HCT116 (cell line): ENCODE measurements at regions not wholly inside any gene's neighbourhood (a gene's known extent, or its start where the extent isn't known, plus 50 kb on each side); places are given as distances from the start of the nearest gene placed in this dataset.

Experiments used
- EZH2 ChIP-seq: fragments of 200-600 bp; sonication (generic); IDR thresholded peaks from 2 replicates; pipeline ENCODE4 v1.6.1; 2017; ENCODE audit warnings: antibody characterized with exemption, mixed run types
- EZH2phosphoT487 ChIP-seq: fragments of 200-600 bp; IDR thresholded peaks from 2 replicates; pipeline ENCODE4 v1.6.1; 2018; ENCODE audit warnings: antibody characterized with exemption, borderline replicate concordance
- JUND ChIP-seq: IDR thresholded peaks from 2 replicates; pipeline ENCODE4 v1.6.1; 2012
- POLR2A ChIP-seq: IDR thresholded peaks from 2 replicates; pipeline ENCODE4 v1.7.0; 2011; ENCODE audit warnings: borderline replicate concordance; ENCODE audit not compliant: insufficient read depth, insufficient read length; ENCODE audit errors: extremely low read depth
- SP1 ChIP-seq: IDR thresholded peaks from 2 replicates; pipeline ENCODE4 v1.6.1; 2012; ENCODE audit warnings: low read depth
- SRF ChIP-seq: IDR thresholded peaks from 2 replicates; pipeline ENCODE4 v1.6.1; 2012; ENCODE audit warnings: low read depth
- TF ChIP-seq, protein P1 (sequence below), 3 experiments: fragments of 200-600 bp in 1 of 3; sonication (generic) in 1 of 3; IDR thresholded peaks in 2 of 3; conservative IDR thresholded peaks in 1 of 3; 2 replicates each; pipeline ENCODE4 v1.5.1; 2012 to 2017; ENCODE audit warnings: low read depth in 2 of 3, low read length in 2 of 3, antibody characterized with exemption in 1 of 3, borderline replicate concordance in 1 of 3, control low read depth in 1 of 3, mild to moderate bottlenecking in 1 of 3, mixed read lengths in 1 of 3, mixed run types in 1 of 3, moderate library complexity in 1 of 3; ENCODE audit not compliant: insufficient read depth in 1 of 3

- TF ChIP-seq, protein P1, sequence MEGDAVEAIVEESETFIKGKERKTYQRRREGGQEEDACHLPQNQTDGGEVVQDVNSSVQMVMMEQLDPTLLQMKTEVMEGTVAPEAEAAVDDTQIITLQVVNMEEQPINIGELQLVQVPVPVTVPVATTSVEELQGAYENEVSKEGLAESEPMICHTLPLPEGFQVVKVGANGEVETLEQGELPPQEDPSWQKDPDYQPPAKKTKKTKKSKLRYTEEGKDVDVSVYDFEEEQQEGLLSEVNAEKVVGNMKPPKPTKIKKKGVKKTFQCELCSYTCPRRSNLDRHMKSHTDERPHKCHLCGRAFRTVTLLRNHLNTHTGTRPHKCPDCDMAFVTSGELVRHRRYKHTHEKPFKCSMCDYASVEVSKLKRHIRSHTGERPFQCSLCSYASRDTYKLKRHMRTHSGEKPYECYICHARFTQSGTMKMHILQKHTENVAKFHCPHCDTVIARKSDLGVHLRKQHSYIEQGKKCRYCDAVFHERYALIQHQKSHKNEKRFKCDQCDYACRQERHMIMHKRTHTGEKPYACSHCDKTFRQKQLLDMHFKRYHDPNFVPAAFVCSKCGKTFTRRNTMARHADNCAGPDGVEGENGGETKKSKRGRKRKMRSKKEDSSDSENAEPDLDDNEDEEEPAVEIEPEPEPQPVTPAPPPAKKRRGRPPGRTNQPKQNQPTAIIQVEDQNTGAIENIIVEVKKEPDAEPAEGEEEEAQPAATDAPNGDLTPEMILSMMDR (IDR thresholded peaks at IDR 0.05 in 2 of 3, conservative IDR thresholded peaks at IDR 0.05 in 1 of 3; ENCODE audit: borderline replicate concordance in 1 of 3, insufficient read depth in 1 of 3, low read depth in 2 of 3, low read length in 2 of 3) = no peak
- no peak for TF ChIP-seq JUND
- no peak for TF ChIP-seq EZH2
- no peak for TF ChIP-seq SP1
- TF ChIP-seq EZH2phosphoT487 = no peak
- no peak for TF ChIP-seq SRF
- no peak for TF ChIP-seq POLR2A
Observed at GRCh38 chr22:22748756-22749155, 104.3 kb downstream of the GGTLC2 start.
